Right renal cortex interstitium (tissue), 3 donors: ENCODE measurements at regions not wholly inside any gene's neighbourhood (a gene's known extent, or its start where the extent isn't known, plus 50 kb on each side); places are given as distances from the start of the nearest gene placed in this dataset.

Experiments used
- DNase-seq, 3 donors: peaks; one replicate each; pipeline ENCODE4 v3.0.0-alpha.2; 2013; ENCODE audit warnings: low read depth in 3 of 3, low spot score in 2 of 3

DNA sequence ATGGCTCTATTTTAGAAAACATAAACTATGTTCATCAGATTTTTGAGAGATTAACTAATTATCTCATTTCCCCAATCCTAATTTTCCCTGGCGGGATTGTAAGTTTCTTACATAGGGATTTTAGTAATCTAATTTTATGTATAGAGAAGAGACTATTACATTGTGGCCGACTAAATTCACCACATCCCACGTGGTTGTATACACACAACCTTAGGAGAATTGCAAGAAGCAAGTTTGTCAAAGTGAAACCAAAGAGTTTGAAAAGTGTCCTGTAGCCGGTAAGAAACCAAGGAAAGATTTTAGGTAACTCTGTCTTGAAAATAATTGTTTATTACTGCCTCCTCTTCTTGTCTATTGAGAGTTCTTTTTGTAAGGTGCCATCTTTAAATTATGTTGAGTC is 550.6 kb downstream of the LTN1 start:
- no peak for DNase-seq

DNA sequence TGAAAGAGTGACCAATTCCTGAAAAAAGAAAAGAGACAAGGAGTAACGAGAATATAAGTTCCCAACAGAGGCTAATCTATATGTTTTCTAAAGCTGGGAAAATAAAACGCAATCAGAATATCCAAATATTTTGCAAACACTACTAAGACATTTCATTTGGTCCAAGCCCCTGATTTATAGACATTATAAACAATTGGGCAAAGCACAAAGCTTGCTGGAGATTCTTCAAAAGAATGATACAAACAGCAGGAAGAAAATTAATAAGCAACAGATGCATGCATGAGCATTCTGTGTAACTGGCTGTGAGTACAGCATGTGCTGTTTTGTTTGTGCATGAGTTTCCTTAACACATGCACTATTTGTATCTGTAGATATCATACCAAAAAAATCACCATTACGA is 552.9 kb downstream of the LTN1 start:
- DNase-seq = no peak

DNA sequence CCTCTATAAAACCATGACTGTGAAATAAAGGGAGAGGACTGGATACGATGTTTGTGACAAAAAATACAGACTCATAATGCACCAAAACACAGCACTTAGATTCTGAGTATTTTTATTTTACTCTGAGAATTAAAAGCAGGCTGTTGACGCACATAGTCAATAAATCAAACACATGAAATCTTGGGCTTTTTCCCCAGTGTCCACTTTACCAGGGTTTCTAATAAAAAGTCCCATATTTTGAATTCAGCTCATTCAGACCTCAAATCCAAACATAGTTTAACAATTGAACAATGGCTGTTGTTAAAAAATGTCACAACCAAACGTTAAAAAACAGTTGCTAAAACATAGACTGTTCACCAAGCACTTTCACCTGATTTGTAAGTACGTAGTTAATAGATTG is 553.4 kb downstream of the LTN1 start:
- no peak for DNase-seq

DNA sequence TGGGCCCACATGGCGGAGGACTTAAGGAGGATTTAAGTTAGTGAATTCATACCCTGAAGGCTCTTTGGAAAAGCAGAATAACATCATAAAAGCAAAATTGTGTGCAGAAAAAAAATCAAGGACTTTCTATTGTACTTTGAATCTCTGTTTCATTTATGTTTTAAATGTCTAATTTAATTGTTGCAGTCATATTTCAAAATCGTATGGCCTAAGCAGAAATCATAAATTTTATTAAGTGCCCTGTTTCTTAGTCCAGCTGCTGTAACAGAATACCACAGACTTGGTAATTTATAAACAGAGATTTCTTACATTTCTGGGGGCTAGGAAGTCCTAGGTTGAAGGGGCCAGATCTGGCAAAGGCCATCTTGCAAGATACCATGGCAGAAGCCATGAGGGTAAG is 555.6 kb downstream of the LTN1 start:
- no peak for DNase-seq

DNA sequence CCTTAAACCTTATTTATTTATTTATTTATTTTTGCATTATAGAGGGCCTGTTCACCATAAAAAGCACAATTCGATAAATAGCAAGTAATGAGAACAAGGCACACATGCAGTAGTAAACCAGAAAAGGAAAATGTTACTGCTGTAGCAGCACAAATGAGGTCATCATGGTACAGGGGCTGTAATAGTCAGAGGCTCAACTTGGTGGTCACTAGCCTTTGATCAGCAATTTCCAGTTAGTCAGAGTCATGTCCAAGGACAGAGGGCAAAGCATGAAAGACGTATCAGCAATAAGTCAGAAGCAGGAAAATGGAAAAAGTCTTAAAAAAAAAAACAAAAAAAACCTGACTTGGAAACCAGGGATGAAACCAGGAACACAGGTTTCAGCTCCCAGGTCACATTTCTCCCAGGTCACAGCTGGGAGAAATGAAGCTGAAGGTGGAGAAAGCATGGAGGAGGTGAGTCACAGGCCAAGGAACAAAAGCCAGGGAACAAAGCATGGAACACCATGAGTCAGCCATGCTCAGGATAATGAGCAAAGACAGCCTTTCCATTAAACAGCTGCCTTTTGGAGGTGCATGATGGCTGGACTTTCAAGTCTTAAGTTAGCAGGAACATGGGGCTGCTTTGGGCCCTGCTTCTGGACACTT is 556.3 kb downstream of the LTN1 start:
- DNase-seq = no peak

DNA sequence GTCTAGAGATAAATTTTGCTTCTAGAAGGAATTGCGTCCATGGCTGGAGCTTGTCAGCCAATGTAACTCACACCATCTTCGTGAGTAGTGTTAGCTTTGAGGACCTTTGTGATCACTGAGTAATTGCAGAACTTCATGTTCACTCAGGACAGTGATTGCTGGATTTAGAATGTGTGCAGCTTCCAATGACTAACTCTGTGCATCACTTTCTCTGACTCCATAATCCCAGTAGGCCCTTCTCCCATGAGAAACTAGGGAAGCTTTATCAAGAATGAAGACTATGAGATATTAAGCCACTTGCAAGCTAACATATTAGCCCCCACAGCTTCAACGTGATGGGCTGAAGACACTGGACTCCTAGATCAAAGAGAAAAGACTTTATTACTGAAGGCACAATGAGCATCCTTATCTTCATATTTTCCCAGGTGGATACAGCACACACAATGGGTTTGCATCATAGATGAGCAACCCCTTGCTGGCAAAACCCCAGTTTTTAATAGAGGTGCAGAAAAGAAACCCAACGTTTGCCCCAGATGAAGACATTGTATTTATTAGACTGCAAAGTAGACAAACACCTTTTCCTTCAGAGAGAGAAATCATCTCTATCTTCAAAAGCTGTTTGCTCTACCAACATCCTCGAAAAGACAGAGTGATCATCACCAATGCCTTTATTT is 561.0 kb downstream of the LTN1 start:
- DNase-seq = no peak

DNA sequence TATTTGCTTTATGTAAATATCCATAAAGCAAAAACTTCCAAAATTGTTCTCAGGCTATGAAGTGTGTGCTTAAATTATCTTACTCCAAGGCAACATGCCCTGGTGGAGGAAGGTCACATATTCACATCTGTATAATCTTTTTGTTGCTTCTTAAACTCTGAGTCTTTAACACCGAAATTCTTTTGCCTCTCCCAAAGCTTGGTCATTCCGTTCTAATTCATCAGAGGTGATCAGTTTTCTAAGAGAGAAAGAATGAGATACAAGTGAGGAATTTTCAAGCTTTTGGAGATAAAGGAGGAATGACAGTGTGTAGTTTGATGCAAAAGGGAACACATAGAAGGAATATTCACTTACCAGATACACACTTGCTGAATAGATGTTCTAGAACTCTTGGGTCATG is 561.7 kb downstream of the LTN1 start:
- no peak for DNase-seq

DNA sequence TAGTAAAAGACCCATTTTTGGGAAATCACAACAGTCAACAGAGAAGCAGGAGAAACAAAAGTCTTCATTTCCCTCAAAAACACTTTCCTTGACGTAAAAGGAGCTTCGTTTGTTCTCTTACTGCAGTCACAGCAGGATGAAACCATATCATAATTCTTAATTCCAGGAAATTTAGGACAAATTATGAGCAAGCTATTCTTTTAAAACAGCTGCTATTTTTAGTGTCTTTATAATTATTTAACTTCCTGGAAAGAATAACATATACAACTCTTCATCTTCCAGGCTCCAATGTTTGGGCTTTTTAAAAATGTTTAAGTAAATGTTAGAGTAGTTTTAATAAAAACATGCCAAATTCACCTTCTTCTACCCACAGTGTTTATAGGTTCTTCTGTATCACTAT is 563.5 kb downstream of the LTN1 start:
- no peak for DNase-seq

DNA sequence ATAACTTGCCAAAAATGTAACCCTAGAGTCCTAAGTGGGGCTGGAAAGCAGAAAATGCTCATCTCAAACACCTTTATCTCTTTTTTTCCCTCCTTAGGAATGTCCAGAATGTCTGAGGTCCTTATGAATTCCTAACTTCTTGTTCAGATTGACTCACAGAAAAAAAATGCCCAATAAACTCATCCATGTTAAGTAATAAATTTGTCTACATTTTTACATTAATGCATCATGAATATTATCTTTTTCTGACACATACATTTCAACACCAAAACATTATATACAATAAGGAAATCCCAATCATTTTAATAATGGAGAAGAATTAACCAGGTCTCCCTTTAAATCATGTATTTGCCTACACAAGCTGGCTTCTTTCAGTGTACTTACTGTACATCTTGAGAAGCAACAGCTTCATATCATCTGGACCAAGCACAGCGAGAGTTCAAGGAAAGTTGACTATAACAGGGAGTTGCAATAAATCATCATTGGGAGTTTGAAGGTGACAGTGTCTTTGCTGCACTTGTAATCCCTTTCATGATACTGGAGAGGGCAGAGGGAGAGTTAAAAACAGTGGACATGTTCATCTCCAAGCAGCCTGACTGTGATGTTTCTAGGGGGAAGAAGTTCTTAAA is 565.2 kb downstream of the LTN1 start:
- DNase-seq = no peak

DNA sequence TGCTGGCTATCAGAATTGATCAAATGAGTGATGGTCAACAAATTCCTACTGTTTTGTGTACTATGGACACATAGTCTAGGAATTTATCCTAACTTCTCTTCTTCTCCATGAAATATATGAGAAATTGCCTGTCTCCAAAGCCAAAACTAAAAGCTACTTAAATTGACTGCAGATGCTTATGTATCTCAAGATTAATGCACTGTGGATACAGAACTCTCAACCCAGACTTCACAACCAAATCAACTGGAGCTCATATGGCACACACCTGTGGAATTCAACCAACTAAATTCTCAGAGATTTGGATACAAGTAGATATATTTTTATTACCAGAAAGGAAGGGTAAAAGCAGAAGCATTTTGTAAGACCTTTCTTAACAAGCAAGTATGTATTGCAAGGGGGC is 566.1 kb downstream of the LTN1 start:
- DNase-seq = no peak

DNA sequence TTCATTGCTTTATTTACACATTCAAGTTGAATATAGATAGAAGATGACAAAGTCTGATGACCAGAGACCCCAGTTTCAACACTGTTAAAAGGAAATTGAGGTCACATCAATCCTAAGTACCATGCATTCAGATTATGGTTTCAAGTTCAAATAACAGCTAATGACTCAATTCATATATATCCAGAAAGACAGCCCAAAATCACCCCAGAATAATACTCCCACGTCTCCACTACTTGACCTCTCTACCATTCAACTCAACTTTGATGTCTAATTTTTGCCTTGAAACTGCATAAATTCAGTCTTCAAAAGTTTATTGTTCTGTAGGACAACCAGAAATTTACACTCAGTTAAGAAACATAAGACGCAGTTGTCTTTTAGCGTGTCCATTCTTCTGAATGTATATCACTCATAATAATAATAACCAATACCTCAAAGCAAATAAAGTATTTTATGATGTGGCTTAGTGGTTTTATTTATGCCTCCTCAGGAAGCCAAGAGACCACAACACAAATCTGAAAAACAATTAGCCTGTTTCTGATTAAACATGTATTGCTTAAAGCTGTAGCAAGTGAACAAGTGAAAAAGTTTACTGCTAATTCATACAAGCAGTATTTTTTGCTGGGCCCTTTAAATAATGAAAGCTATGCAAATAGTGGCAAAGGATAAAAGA is 569.0 kb downstream of the LTN1 start:
- DNase-seq = no peak

DNA sequence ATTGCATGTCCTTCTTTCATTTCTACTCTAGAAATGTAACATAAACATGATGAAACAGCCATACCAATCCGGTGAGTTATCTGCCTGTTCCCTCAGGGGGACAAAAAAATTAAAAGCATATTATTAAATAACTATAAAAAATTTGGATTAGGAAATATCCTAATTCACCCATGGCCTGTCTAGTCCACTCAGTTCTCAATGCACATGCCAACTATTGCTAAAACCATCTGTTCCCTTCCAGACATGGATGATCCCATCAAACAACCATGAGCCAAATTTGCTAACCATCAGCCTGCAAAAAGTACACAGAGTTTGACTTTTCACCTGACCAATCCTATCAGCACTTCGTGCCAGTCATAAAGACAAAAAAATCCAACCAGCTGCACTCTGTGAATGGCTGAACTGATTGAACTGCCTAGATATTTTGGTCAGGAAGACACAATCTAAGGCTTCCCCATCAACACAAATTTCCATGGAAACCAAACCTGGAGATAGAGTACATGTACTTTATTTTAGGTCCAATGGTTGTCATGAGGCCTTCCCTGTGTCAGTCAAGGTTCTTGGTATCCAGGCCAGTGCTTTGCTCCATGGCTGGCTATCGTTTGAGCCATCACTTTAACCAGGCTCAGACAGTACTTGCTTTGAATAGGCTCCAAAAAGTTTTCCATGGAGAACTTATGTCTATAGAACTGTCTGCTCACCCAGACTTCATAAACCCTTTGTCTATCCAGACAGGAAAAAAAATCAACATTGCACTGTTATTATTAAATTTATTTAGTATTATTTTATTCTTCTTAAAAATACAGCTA is 570.8 kb downstream of the LTN1 start:
- DNase-seq = no peak

DNA sequence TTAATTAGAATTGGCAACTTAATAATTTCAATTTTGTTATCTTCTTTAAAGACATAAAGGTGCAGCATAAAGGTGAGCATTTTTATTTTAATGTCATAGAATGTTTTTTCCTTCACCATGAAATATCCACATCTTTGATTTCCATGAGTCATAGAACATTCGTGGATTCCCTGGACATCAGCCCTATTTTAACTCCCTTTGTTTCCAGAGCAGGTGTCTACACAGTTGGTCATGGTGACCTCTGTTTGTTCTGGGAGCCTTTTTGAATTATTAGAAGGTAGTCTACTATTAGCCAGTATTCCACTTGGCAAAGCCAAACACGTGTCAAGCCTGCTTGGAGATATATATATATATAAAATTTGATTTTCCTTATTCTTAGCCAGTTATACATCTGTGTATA is 572.9 kb downstream of the LTN1 start:
- DNase-seq = no peak

DNA sequence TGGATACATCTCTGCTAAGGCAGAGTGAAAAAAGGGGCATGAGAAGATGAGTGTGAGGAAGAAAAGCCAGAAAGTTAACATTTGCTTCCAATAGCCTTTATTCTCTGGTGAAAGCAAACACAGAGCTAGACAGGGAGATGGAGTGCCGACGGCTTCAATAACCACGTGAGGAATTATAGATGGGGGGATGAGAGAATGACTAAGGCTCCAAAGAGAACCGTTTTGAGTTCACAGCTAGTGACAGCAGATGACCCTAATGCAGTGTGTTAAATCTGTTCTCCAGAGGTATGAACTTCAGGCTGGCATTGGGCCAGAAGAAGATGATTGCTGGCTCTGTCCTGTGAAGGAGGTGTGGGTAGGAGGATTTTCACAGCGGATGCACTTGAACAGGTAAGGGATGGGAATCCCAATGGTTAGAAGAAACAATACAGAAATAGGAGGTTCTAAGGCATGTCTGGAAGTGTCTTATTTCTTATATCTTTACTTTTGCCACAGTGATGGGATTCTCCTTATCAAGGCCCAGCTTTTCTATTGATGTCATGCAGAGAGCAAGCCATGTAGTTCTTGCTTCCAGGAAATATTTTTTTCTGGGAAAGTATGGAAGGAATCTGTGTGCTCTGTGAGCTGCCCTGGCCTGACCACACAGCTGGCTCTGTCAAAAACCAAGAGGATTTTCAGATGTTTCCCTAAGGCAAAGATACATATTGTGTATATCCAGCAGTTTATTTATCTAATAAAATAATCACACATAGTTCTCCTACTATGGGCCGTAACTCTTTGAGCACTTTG is 573.8 kb downstream of the LTN1 start:
- no peak for DNase-seq

DNA sequence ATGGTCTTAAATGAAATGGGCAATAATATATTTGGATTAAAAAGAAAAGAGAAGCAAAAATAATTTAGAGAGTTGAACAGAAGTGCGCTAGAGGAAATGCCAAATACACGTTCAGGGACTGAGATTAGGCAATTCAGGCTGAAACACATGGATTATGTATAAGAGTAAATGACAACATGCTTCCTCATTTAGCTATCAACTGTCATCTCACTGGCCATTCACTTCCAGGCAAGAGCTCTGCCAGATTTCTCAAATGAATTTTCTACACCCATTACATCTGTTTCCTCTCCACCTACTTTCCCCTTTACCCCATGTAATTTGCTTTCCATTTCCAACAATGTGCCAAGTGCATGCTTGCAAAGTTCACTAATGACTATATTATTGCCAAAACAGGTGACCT is 582.4 kb downstream of the LTN1 start:
- no peak for DNase-seq

DNA sequence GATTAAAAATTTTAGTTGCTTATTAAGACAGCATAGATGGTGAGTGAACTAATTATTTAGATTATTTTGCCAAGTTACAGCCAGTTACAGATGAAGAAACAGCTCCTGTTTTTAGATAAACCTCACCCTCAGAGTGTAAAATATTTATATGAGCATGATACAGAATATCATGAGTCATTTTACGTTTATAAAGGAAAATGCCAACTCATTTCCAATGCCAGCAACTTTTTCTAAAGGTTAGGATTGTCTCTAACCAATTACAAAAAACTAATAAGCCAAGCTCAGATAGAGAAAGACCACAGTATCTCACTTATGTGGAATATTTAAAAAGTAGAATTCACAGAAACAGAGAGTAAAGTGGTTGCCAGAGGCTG is 590.1 kb downstream of the LTN1 start:
- DNase-seq = no peak

DNA sequence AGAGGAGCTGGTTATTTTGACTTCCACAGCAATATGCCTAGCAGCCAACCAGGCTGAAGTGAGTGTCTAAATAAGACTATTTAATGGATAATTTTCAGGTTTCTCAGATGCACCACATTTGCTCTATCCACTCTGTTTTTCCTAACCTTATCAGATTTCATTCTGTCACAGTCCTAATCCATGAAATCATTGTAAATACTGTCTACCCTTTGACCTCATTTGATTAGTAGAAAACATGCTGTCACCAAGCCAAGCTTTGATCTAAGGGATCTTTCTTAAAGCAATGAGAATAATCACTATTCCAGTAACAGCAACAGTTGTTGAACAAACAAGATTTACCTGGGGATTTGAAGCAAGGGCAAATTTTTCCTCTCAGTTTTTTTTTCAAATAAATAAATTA is 595.6 kb downstream of the LTN1 start:
- no peak for DNase-seq

DNA sequence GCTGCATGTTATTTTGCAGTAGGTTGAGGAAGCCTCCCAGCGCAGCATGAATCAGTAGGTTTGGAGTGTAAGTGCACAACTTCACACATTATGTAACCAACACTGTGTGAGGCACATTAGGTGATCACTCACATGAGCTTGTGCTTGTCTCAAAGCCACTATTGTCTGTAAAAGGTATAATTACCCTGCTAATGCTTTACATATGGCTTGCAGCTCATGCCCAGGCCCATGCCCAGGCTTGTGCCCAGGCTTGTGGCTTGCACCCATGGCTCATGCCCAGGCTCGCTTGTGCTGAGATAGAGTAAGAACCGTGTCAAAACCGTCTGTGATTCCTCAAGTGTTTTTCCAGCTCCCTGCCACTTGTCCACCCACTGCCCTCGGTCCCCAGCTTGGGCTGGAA is 596.3 kb downstream of the LTN1 start:
- no peak for DNase-seq

DNA sequence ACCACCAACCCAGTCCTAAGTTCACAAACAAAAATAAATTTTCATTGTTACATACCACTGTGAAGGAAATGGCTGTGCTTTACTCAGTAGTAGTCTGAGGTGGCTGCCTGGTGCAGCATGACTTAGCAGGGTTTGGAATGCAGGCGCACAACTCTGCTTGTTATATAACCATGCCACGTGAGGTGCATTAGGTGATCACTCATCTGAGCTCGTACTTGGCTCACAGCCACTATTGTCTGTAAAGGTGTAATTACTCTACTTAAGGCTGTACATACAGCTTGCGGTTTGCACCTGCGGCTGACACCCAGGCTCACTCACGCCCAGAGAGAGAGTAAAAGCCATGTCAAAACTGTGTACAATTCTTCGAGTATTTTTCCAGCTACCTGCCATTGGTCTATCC is 599.4 kb downstream of the LTN1 start:
- DNase-seq = peak; percentile 38 to 56 (median 47)
